ENCODE measurements at regions not wholly inside any gene's neighbourhood (a gene's known extent, or its start where the extent isn't known, plus 50 kb on each side); places are given as distances from the start of the nearest gene placed in this dataset.
"Not testable (repeated sequence)": the region's sequence is repeated elsewhere in the genome, so short reads cannot be mapped to it uniquely, and the experiment has no call there.

DNA sequence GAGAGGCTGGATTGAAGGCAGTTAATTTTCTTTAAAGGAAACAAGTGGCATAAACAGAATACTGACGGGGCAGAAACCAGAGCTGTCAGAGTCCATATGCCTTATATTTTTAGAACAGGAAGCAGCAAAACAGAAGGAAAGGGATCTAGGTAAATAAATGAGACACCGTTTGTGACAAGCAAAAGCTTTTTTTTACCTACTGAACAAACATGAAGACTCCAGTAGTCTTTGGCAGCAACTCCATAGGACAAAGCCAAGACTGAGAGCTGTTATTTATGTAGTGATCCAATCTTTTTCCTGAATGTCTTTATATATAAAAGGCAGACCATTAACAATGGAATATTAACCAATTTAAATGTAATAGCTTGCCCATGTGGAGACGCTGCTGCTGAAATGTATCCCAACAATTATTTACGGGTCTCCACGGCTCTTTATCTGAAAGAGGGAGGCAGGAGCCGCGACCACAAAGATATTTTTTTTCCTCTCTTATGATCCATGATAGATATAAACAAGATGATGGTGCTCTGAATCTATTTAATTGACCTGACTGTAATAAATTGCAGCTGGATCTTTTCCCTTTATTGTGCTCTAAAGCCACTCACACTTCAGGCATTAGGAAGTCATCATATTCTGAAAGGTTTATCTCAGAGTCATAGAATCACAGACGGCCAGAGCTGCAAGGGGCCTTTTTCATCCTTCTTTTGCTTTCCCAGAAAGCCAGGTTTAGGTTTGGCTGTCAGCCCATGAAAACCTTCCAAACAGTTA lies 687.8 kb downstream of the EFNB2 start:
- TF ChIP-seq, protein P1, sequence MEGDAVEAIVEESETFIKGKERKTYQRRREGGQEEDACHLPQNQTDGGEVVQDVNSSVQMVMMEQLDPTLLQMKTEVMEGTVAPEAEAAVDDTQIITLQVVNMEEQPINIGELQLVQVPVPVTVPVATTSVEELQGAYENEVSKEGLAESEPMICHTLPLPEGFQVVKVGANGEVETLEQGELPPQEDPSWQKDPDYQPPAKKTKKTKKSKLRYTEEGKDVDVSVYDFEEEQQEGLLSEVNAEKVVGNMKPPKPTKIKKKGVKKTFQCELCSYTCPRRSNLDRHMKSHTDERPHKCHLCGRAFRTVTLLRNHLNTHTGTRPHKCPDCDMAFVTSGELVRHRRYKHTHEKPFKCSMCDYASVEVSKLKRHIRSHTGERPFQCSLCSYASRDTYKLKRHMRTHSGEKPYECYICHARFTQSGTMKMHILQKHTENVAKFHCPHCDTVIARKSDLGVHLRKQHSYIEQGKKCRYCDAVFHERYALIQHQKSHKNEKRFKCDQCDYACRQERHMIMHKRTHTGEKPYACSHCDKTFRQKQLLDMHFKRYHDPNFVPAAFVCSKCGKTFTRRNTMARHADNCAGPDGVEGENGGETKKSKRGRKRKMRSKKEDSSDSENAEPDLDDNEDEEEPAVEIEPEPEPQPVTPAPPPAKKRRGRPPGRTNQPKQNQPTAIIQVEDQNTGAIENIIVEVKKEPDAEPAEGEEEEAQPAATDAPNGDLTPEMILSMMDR (IDR thresholded peaks at IDR 0.05; ENCODE audit: low read depth, low read length): no peak
- DNase-seq (ENCODE audit: low read depth in 2 of 2): peak in 1 of 2 donors; percentile 2
- no peak overlapping the region for H3K4me3 ChIP-seq (replicated peaks in 1 of 2; ENCODE audit: low read depth in 2 of 2, low read length in 2 of 2)

DNA sequence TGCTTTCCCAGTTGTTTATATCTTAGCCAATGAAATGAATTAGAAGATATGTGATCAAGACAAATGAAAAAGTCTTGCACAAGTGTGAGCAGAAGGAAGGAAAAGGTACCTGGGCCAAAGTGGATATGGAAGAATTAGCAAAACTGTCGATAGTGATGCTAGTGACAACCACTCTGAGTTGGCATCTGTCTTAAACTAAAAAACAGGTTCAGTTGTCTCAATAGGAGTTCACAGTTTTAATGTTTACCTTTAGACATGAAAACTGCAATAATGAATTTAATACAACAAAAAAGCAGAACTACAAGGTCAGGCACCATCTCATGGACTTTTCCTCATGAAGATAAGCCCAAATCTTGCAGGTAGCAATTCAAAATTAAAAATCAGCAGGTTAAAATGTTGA lies 688.5 kb downstream of the EFNB2 start:
- TF ChIP-seq, protein P1 (IDR thresholded peaks at IDR 0.05; ENCODE audit: low read depth, low read length): no peak
- DNase-seq (ENCODE audit: low read depth in 2 of 2): no peak
- no peak overlapping the region for H3K4me3 ChIP-seq (replicated peaks in 1 of 2; ENCODE audit: low read depth in 2 of 2, low read length in 2 of 2)

- DNase-seq (ENCODE audit: low read depth in 2 of 2): no peak
- H3K4me3 ChIP-seq (replicated peaks in 1 of 2; ENCODE audit: low read depth in 2 of 2, low read length in 2 of 2): no peak overlapping the region
- TF ChIP-seq, protein P1 (IDR thresholded peaks at IDR 0.05; ENCODE audit: low read depth, low read length): no peak
These were observed 694.2 kb downstream of the EFNB2 start for GRCh38 chr13:105841286-105841685.

DNA sequence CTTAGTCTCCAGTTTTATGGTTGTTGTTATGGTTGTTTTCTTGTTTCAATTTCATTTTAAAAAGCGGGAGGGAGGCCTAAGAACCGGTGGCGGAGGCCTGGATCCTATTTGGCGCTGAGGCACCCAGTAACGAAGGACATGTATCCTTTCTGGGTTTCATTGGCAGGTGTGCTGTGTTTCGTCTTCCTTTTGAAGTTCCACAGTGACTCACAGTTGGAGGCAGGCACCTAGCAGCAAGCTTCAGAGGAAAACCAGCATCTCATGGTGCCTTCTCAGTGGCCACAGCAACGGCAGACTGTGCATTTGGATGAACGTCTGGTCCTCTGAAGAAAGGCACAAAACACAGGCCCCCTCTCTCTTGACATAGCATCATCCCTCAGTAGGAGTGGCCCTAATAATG lies 697.2 kb downstream of the EFNB2 start:
- TF ChIP-seq, protein P1 (IDR thresholded peaks at IDR 0.05; ENCODE audit: low read depth, low read length): no peak
- no peak for DNase-seq (ENCODE audit: low read depth in 2 of 2)
- no peak overlapping the region for H3K4me3 ChIP-seq (replicated peaks in 1 of 2; ENCODE audit: low read depth in 2 of 2, low read length in 2 of 2)

DNA sequence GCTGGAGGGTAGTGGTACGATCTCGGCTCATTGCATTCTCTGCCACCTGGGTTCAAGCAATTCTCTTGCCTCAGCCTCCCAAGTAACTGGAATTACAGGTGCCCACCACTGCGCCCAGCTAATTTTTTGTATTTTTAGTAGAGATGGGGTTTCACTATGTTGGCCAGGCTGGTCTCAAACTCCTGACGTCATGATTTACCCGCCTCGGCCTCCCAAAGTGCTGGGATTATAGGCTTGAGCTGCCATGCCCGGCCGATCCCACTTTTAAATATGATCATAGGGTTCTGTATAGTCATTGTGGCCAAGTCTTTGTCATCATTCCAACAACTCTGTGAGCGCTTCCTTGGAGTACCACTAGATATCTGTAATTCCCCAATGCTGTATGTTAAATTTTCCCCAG lies 698.2 kb downstream of the EFNB2 start:
- DNase-seq (ENCODE audit: low read depth in 2 of 2); H3K4me3 ChIP-seq (replicated peaks in 1 of 2; ENCODE audit: low read depth in 2 of 2, low read length in 2 of 2): not testable (repeated sequence)

DNA sequence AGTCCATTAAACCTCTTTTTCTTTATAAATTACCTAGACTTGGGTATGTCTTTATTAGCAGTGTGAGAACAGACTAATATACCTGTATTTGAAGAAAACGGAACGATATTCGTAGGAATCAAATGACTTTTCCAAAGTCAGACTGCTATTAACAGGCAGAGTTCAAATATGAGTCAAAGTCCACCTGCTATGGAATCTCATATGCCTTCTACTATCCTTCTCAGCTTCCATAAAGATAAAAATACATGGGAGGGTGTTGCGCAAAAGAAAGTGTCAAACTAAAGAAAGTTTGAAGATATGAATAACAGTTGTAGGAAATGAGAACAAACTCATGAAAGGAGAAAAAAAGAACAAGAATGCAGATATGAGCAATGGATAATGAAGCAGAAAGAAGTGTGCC lies 704.6 kb downstream of the EFNB2 start:
- TF ChIP-seq, protein P1 (IDR thresholded peaks at IDR 0.05; ENCODE audit: low read depth, low read length): no peak
- H3K4me3 ChIP-seq (replicated peaks in 1 of 2; ENCODE audit: low read depth in 2 of 2, low read length in 2 of 2): no peak overlapping the region
- no peak for DNase-seq (ENCODE audit: low read depth in 2 of 2)

- no peak overlapping the region for H3K4me3 ChIP-seq (replicated peaks in 1 of 2; ENCODE audit: low read depth in 2 of 2, low read length in 2 of 2)
- TF ChIP-seq, protein P1 (IDR thresholded peaks at IDR 0.05; ENCODE audit: low read depth, low read length): no peak
- DNase-seq (ENCODE audit: low read depth in 2 of 2): no peak
These were observed 708.2 kb downstream of the EFNB2 start for GRCh38 chr13:105827111-105827809.
